GM10266 (cell line): ENCODE measurements at regions not wholly inside any gene's neighbourhood (a gene's known extent, or its start where the extent isn't known, plus 50 kb on each side); places are given as distances from the start of the nearest gene placed in this dataset.
"Not testable (repeated sequence)": the region's sequence is repeated elsewhere in the genome, so short reads cannot be mapped to it uniquely, and the experiment has no call there.

Experiments
- DNase-seq: peaks from one replicate; pipeline ENCODE4 v3.0.0; 2012; ENCODE audit errors: extremely low spot score
- CTCF ChIP-seq: IDR thresholded peaks from 2 replicates; pipeline ENCODE4 v1.5.1; 2012; ENCODE audit warnings: mild to moderate bottlenecking, low read depth; ENCODE audit not compliant: control insufficient read depth, insufficient read depth; ENCODE audit errors: missing control alignments

GRCh38 chr6:167707686-167708500 lies 118.8 kb upstream of the AFDN start:
- no peak for TF ChIP-seq CTCF
- no peak for DNase-seq

DNA sequence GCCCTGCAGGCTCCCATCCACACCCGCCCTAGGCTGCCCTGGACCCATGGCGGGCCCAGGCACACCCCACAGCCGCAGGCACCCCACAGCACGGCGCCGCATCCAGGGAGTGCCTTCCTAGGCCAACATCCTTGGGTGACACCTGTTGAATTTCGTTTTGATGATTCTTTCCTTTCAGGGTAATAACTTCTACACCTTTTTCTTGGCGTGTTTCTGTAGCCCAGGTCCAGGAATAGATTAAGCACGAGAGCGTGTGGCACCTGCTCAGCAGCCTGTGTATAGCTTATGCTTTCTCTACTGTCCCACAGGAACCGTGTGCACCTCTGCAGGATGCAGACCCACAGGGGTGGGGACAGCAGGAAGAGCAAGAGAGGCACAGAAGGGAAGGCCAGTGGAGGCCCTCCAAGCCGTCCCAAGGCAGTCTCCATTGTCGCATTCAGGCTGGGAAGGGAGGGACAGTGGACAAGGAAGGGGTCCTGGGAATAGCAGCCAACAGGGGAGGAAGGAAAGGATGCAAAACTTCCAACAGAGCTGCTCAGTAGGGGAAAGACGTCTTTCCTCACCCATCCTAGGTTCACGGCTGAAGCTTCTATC lies 118.1 kb upstream of the AFDN start:
- no peak for TF ChIP-seq CTCF
- DNase-seq, result no peak

GRCh38 chr6:167709196-167709595 lies 117.5 kb upstream of the AFDN start:
- no peak for DNase-seq
- no peak for TF ChIP-seq CTCF

DNA sequence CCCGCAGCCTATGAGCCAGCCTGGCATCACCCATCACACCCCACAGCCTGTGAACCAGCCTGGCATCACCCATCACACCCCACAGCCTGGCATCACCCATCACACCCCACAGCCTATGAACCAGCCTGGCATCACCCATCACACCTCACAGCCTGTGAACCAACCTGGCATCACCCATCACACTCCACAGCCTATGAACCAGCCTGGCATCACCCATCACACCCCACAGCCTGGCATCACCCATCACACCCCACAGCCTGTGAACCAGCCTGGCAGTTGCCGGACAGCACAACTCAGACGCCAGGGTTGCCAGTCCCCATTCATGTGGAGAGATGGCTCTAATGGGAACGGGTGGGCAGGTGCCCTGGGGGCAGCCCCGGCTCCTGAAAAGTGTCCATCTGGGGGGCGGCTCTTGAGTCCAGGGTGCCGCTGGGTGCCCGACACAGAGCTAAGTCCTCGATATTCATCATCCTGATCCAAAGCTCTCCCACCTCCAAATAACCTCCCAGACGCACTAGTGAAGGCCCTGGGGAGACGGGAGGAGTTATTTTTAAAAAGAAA lies 116.9 kb upstream of the AFDN start:
- not testable (repeated sequence) for DNase-seq

GRCh38 chr6:167710363-167710920 lies 116.3 kb upstream of the AFDN start:
- TF ChIP-seq CTCF, result no peak
- no peak for DNase-seq

DNA sequence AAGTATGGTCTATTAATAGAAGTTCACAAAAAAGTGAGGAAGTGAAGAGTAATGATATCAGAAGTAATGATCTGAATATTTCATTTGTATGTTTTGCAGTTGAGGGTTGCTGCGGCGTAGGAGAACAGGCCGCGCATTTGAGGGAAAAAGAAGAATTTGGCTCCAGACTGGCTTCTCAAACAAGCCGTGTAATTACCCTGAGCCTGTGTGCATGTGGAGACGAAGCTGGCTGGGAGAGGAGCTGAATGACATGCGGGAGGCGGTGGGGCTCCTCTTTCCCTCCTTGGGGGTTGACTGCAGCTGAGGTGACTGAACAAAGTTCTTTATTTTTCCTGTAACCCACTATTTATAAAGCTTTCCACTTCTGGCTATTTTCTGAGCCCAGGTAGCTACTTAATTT lies 115.5 kb upstream of the AFDN start:
- no peak for TF ChIP-seq CTCF
- DNase-seq, result no peak

DNA sequence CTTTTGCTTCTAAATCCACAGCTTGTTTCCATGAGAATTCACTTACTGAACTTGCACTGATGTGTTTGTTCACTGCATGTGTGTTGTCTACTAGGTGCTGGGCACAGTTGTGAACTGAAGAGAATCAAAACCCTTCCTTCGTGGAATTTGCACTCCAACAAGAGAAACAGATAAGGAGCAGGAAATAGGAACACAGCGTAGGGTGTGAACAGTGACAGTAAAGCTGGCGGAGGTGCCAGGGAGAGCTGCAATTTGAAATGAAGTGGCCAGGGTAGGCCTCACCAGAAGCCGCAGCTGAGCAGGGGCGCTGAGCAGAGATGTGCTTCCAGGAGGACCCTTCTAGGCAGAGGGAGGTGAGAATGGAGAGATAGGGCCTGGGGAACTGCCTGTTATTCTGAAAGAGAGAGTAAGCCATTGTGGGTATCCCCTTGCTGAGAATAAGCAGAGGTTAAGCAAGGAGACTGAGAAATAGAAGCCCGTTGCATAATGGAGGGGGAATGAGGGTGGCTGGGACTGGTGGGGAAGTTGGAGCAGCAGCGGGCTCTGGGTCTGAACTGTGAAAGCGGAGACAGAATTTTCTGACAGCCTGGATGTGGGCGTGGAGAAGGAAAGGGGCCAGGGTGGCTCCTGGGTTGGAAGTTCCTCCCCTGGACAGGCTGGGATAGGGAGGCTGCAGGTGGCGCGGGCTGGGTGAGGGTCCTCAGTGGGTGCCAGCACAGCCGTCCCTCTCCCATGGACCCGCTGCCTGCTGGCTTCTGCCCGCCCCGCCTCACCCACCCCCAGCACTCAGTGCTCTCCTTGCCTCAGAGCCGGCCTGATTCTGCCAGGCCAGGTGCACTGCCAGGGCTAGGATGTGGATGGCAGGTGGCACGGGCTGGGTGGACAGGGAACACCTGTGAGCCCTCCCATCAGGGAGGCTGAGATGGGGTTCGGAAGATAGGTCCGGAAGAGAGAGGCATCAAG lies 114.7 kb upstream of the AFDN start:
- TF ChIP-seq CTCF, result no peak
- DNase-seq, result no peak
